Activated naive CD8-positive, alpha-beta T cell treated with anti-CD3 and anti-CD28 coated beads, Interleukin-2, amount 10 ng/mL, durations not matched to agents 7 days and 5 days (primary cell): ENCODE measurements at regions not wholly inside any gene's neighbourhood (a gene's known extent, or its start where the extent isn't known, plus 50 kb on each side); places are given as distances from the start of the nearest gene placed in this dataset.
"Not testable (repeated sequence)": the region's sequence is repeated elsewhere in the genome, so short reads cannot be mapped to it uniquely, and the experiment has no call there.

Source experiments
- ATAC-seq: fragments of 150-1000 bp; cut with Tn5 transposase; one replicate; pipeline ENCODE4 v1.10.0; 2021; ENCODE audit warnings: low read depth, moderate library complexity
- POLR2A ChIA-PET: fragments of 350-600 bp; sonication (Branson Sonifier 250); formaldehyde crosslinking; loops from one replicate; lab custom pipeline; 2021; ENCODE audit warnings: antibody characterized with exemption; lab: Charles Lee
- DNase-seq: peaks from one replicate; pipeline ENCODE4 v3.0.0; 2021
- H3K27ac Mint-ChIP-seq: one replicate; pipeline ENCODE4 v1.8.0; 2022; ENCODE audit warnings: mild to moderate bottlenecking, mixed read lengths
- H3K27me3 Mint-ChIP-seq: one replicate; pipeline ENCODE4 v1.8.0; 2022; ENCODE audit warnings: mild to moderate bottlenecking, moderate library complexity, mixed read lengths
- H3K36me3 Mint-ChIP-seq: one replicate; pipeline ENCODE4 v1.8.0; 2021; ENCODE audit warnings: mild to moderate bottlenecking, mixed read lengths
- H3K4me1 Mint-ChIP-seq: one replicate; pipeline ENCODE4 v1.8.0; 2021; ENCODE audit warnings: mixed read lengths
- H3K4me3 Mint-ChIP-seq: one replicate; pipeline ENCODE4 v1.8.0; 2022; ENCODE audit warnings: mild to moderate bottlenecking, moderate library complexity, mixed read lengths
- H3K9me3 Mint-ChIP-seq: one replicate; pipeline ENCODE4 v1.8.0; 2021; ENCODE audit warnings: mixed read lengths

GRCh38 chr5:89071941-89072331, 189.0 kb upstream of the MEF2C start:
- no peak overlapping the region for H3K4me3 Mint-ChIP-seq
- H3K36me3 Mint-ChIP-seq, result no peaks in the 10 kb centered on the region
- no peaks in the 10 kb centered on the region for H3K9me3 Mint-ChIP-seq
- no peak overlapping the region for H3K27ac Mint-ChIP-seq
- peaks cover 2% of the 10 kb centered on the region for H3K4me1 Mint-ChIP-seq
- peaks cover 9% of the 10 kb centered on the region for H3K27me3 Mint-ChIP-seq
- ATAC-seq (no peak), DNase-seq (no peak)
- POLR2A ChIA-PET, result no interaction called here

GRCh38 chr5:89071101-89071940, 188.3 kb upstream of the MEF2C start:
- Mint-ChIP-seq H3K4me1 (peaks cover 2% of the 10 kb centered on the region), H3K27ac (no peak overlapping the region), H3K27me3 (peaks cover 9% of the 10 kb centered on the region), H3K9me3 (no peaks in the 10 kb centered on the region), H3K4me3 (no peak overlapping the region), H3K36me3 (no peaks in the 10 kb centered on the region)
- POLR2A ChIA-PET, result no interaction called here
- ATAC-seq, result no peak
- DNase-seq, result no peak

- Mint-ChIP-seq H3K4me3 (no peak overlapping the region), H3K4me1 (peaks cover 2% of the 10 kb centered on the region), H3K36me3 (no peaks in the 10 kb centered on the region), H3K27me3 (peaks cover 7% of the 10 kb centered on the region), H3K9me3 (no peaks in the 10 kb centered on the region), H3K27ac (no peak overlapping the region)
- DNase-seq, result no peak
- POLR2A ChIA-PET, result no interaction called here
- no peak for ATAC-seq
Observed at GRCh38 chr5:89069591-89069990, 186.6 kb upstream of the MEF2C start.

- peaks cover 2% of the 10 kb centered on the region for H3K27me3 Mint-ChIP-seq
- H3K36me3 Mint-ChIP-seq, result no peaks in the 10 kb centered on the region
- H3K4me3 Mint-ChIP-seq, result no peak overlapping the region
- H3K4me1 Mint-ChIP-seq, result no peaks in the 10 kb centered on the region
- no peak for ATAC-seq
- H3K27ac Mint-ChIP-seq, result no peak overlapping the region
- no peak for DNase-seq
- H3K9me3 Mint-ChIP-seq, result no peaks in the 10 kb centered on the region
- POLR2A ChIA-PET, result no interaction called here
Observed at GRCh38 chr5:89067362-89067761, 184.4 kb upstream of the MEF2C start.

- Mint-ChIP-seq H3K9me3 (no peaks in the 10 kb centered on the region), H3K27ac (no peak overlapping the region), H3K27me3 (peaks cover 2% of the 10 kb centered on the region), H3K4me1 (no peaks in the 10 kb centered on the region), H3K36me3 (no peaks in the 10 kb centered on the region), H3K4me3 (no peak overlapping the region)
- DNase-seq, result no peak
- POLR2A ChIA-PET, result no interaction called here
- ATAC-seq, result no peak
Observed at GRCh38 chr5:89065919-89066318, 182.9 kb upstream of the MEF2C start.

- ATAC-seq, result no peak
- H3K9me3 Mint-ChIP-seq, result no peaks in the 10 kb centered on the region
- no peak overlapping the region for H3K27ac Mint-ChIP-seq
- H3K27me3 Mint-ChIP-seq, result peaks cover 2% of the 10 kb centered on the region
- POLR2A ChIA-PET, result no interaction called here
- no peak for DNase-seq
- no peak overlapping the region for H3K4me3 Mint-ChIP-seq
- no peaks in the 10 kb centered on the region for H3K4me1 Mint-ChIP-seq
- no peaks in the 10 kb centered on the region for H3K36me3 Mint-ChIP-seq
Observed at GRCh38 chr5:89064736-89065135, 181.8 kb upstream of the MEF2C start.

GRCh38 chr5:89064054-89064453, 181.1 kb upstream of the MEF2C start:
- H3K4me1 Mint-ChIP-seq, result no peaks in the 10 kb centered on the region
- no peak overlapping the region for H3K27ac Mint-ChIP-seq
- peaks cover 2% of the 10 kb centered on the region for H3K27me3 Mint-ChIP-seq
- H3K4me3 Mint-ChIP-seq, result no peak overlapping the region
- no peaks in the 10 kb centered on the region for H3K9me3 Mint-ChIP-seq
- ATAC-seq, result no peak
- POLR2A ChIA-PET, result no interaction called here
- H3K36me3 Mint-ChIP-seq, result no peaks in the 10 kb centered on the region
- DNase-seq, result no peak

- H3K27me3 Mint-ChIP-seq, result peaks cover 2% of the 10 kb centered on the region
- ATAC-seq (no peak), DNase-seq (no peak)
- H3K36me3 Mint-ChIP-seq, result no peaks in the 10 kb centered on the region
- no peaks in the 10 kb centered on the region for H3K9me3 Mint-ChIP-seq
- H3K27ac Mint-ChIP-seq, result no peak overlapping the region
- no peaks in the 10 kb centered on the region for H3K4me1 Mint-ChIP-seq
- no peak overlapping the region for H3K4me3 Mint-ChIP-seq
- POLR2A ChIA-PET, result no interaction called here
Observed at GRCh38 chr5:89060768-89061167, 177.8 kb upstream of the MEF2C start.

GRCh38 chr5:89059274-89059673, 176.3 kb upstream of the MEF2C start:
- H3K27ac Mint-ChIP-seq, result no peak overlapping the region
- DNase-seq (no peak), ATAC-seq (no peak)
- no peaks in the 10 kb centered on the region for H3K9me3 Mint-ChIP-seq
- POLR2A ChIA-PET, result no interaction called here
- H3K36me3 Mint-ChIP-seq, result no peaks in the 10 kb centered on the region
- H3K4me3 Mint-ChIP-seq, result no peak overlapping the region
- peaks cover 2% of the 10 kb centered on the region for H3K27me3 Mint-ChIP-seq
- H3K4me1 Mint-ChIP-seq, result no peaks in the 10 kb centered on the region

GRCh38 chr5:89055695-89056085, 172.7 kb upstream of the MEF2C start:
- ATAC-seq (no peak), DNase-seq (no peak)
- POLR2A ChIA-PET, result no interaction called here

GRCh38 chr5:89055015-89055694, 172.2 kb upstream of the MEF2C start:
- H3K27me3 Mint-ChIP-seq, result no peaks in the 10 kb centered on the region
- H3K27ac Mint-ChIP-seq, result no peak overlapping the region
- no peaks in the 10 kb centered on the region for H3K36me3 Mint-ChIP-seq
- DNase-seq (no peak), ATAC-seq (no peak)
- H3K4me3 Mint-ChIP-seq, result no peak overlapping the region
- no peaks in the 10 kb centered on the region for H3K9me3 Mint-ChIP-seq
- no peaks in the 10 kb centered on the region for H3K4me1 Mint-ChIP-seq
- POLR2A ChIA-PET, result no interaction called here

More at GRCh38 chr5:89055695-89056085, 172.7 kb upstream of the MEF2C start:
- Mint-ChIP-seq H3K4me1 (no peaks in the 10 kb centered on the region), H3K27me3 (no peaks in the 10 kb centered on the region), H3K4me3 (no peak overlapping the region), H3K36me3 (no peaks in the 10 kb centered on the region), H3K27ac (no peak overlapping the region), H3K9me3 (no peaks in the 10 kb centered on the region)

- Mint-ChIP-seq H3K27me3 (no peaks in the 10 kb centered on the region), H3K27ac (no peak overlapping the region), H3K4me3 (no peak overlapping the region), H3K4me1 (no peaks in the 10 kb centered on the region), H3K36me3 (no peaks in the 10 kb centered on the region), H3K9me3 (no peaks in the 10 kb centered on the region)
- POLR2A ChIA-PET, result no interaction called here
- ATAC-seq (no peak), DNase-seq (no peak)
Observed at GRCh38 chr5:89053547-89053946, 170.6 kb upstream of the MEF2C start.

GRCh38 chr5:89050062-89050461, 167.1 kb upstream of the MEF2C start:
- H3K27me3 Mint-ChIP-seq, H3K4me3 Mint-ChIP-seq, H3K36me3 Mint-ChIP-seq, DNase-seq, ATAC-seq, H3K4me1 Mint-ChIP-seq, H3K9me3 Mint-ChIP-seq, H3K27ac Mint-ChIP-seq, POLR2A ChIA-PET: not testable (repeated sequence)

- H3K4me3 Mint-ChIP-seq, result no peak overlapping the region
- DNase-seq (no peak), ATAC-seq (no peak)
- no peak overlapping the region for H3K27ac Mint-ChIP-seq
- H3K4me1 Mint-ChIP-seq, result peaks cover 4% of the 10 kb centered on the region
- POLR2A ChIA-PET, result no interaction called here
- H3K36me3 Mint-ChIP-seq, result no peaks in the 10 kb centered on the region
- no peaks in the 10 kb centered on the region for H3K9me3 Mint-ChIP-seq
- H3K27me3 Mint-ChIP-seq, result no peaks in the 10 kb centered on the region
Observed at GRCh38 chr5:89047571-89047970, 164.6 kb upstream of the MEF2C start.
